GM23338 (cell line): ENCODE measurements at regions not wholly inside any gene's neighbourhood (a gene's known extent, or its start where the extent isn't known, plus 50 kb on each side); places are given as distances from the start of the nearest gene placed in this dataset.

Experiments
- ATAC-seq: fragments of 200-7000 bp; cut with Tn5 transposase; 3 replicates; pipeline ENCODE4 v1.9.1; 2020
- DNase-seq: peaks from one replicate; pipeline ENCODE4 v3.0.0-alpha.2; 2015; ENCODE audit warnings: low spot score
- H2AFZ ChIP-seq: fragments of 200-600 bp; sonication (generic); 2 replicates; pipeline ENCODE4 v1.8.0; 2016; ENCODE audit warnings: antibody characterized with exemption, mild to moderate bottlenecking, moderate library complexity
- H3F3A ChIP-seq: fragments of 200-600 bp; sonication (generic); replicated peaks from 2 replicates; pipeline ENCODE4 v1.8.0; 2017; ENCODE audit warnings: antibody characterized with exemption, mixed run types, low read depth
- H3K27ac ChIP-seq: fragments of 200-600 bp; sonication (generic); 2 replicates; pipeline ENCODE4 v1.6.1; 2016; ENCODE audit warnings: low read depth
- H3K27me3 ChIP-seq: fragments of 200-600 bp; sonication (generic); 2 replicates; pipeline ENCODE4 v1.8.0; 2016; ENCODE audit warnings: mild to moderate bottlenecking, mixed run types, moderate library complexity; ENCODE audit not compliant: insufficient read depth
- H3K36me3 ChIP-seq: fragments of 200-600 bp; sonication (generic); 2 replicates; pipeline ENCODE4 v1.8.0; 2016; ENCODE audit warnings: mild to moderate bottlenecking; ENCODE audit not compliant: insufficient read depth
- H3K4me1 ChIP-seq: fragments of 200-600 bp; sonication (generic); 2 replicates; pipeline ENCODE4 v1.8.0; 2016; ENCODE audit warnings: mild to moderate bottlenecking, moderate library complexity; ENCODE audit not compliant: insufficient read depth
- H3K4me2 ChIP-seq: fragments of 200-600 bp; sonication (generic); 2 replicates; pipeline ENCODE4 v1.7.1; 2017; ENCODE audit warnings: mixed run types
- H3K4me3 ChIP-seq: fragments of 200-600 bp; sonication (generic); 2 replicates; pipeline ENCODE4 v1.6.1; 2016; ENCODE audit warnings: mixed run types
- H3K79me2 ChIP-seq: fragments of 200-600 bp; sonication (generic); replicated peaks from 2 replicates; pipeline ENCODE4 v1.8.0; 2017; ENCODE audit warnings: mild to moderate bottlenecking; ENCODE audit not compliant: insufficient read depth
- H3K9me2 ChIP-seq: fragments of 200-600 bp; sonication (generic); 2 replicates; pipeline ENCODE4 v1.8.0; 2017; ENCODE audit not compliant: insufficient read depth
- H4K20me1 ChIP-seq: fragments of 200-600 bp; sonication (generic); replicated peaks from 2 replicates; pipeline ENCODE4 v1.8.0; 2017; ENCODE audit warnings: mild to moderate bottlenecking; ENCODE audit not compliant: insufficient read depth
- H3K27ac Mint-ChIP-seq: 2 replicates; pipeline ENCODE4 v1.8.0; 2020; ENCODE audit warnings: inconsistent platforms, mild to moderate bottlenecking, moderate library complexity, mixed read lengths
- H3K27me3 Mint-ChIP-seq: 3 replicates; pipeline ENCODE4 v1.8.0; 2022; ENCODE audit warnings: low read depth, mild to moderate bottlenecking, moderate library complexity, mixed read lengths, inconsistent platforms; ENCODE audit not compliant: insufficient read depth, poor library complexity
- H3K36me3 Mint-ChIP-seq: 3 replicates; pipeline ENCODE4 v1.8.0; 2021; ENCODE audit warnings: low read depth, mild to moderate bottlenecking, inconsistent platforms, moderate library complexity, mixed read lengths
- H3K4me1 Mint-ChIP-seq: 3 replicates; pipeline ENCODE4 v1.8.0; 2020; ENCODE audit warnings: mild to moderate bottlenecking, inconsistent platforms, mixed read lengths
- H3K4me3 Mint-ChIP-seq: 3 replicates; pipeline ENCODE4 v1.8.0; 2021; ENCODE audit warnings: moderate library complexity, mild to moderate bottlenecking, inconsistent platforms, mixed read lengths
- H3K9me3 Mint-ChIP-seq: 3 replicates; pipeline ENCODE4 v1.8.0; 2020; ENCODE audit warnings: moderate library complexity, mild to moderate bottlenecking, inconsistent platforms, mixed read lengths
- CTCF ChIP-seq, 2 experiments: fragments of 200-600 bp in 1 of 2; sonication (generic) in 1 of 2; conservative IDR thresholded peaks; 2 replicates each; pipeline versions ENCODE4 v1.5.1 to v1.6.1; 2016 to 2017; ENCODE audit warnings: antibody characterized with exemption in 2 of 2, low read depth in 2 of 2, mild to moderate bottlenecking in 2 of 2, moderate library complexity in 1 of 2
- EZH2 ChIP-seq: fragments of 200-600 bp; sonication (generic); IDR thresholded peaks from one replicate; pipeline ENCODE4 v1.8.0; 2017; ENCODE audit warnings: antibody characterized with exemption, mild to moderate bottlenecking, low read depth; ENCODE audit not compliant: unreplicated experiment
- EZH2phosphoT487 ChIP-seq: fragments of 200-600 bp; sonication (generic); IDR thresholded peaks from one replicate; pipeline ENCODE4 v1.8.1; 2018; ENCODE audit warnings: antibody characterized with exemption; ENCODE audit not compliant: unreplicated experiment
- POLR2AphosphoS5 ChIP-seq: IDR thresholded peaks from 2 replicates; pipeline ENCODE4 v1.6.1; 2016; ENCODE audit warnings: antibody characterized with exemption, low read depth
- STAT1 ChIP-seq: IDR thresholded peaks from one replicate; pipeline ENCODE4 v1.6.1; 2016; ENCODE audit warnings: antibody characterized with exemption; ENCODE audit not compliant: unreplicated experiment
- ZNF114 ChIP-seq: fragments of 250-450 bp; sonication (Bioruptor Pico); IDR thresholded peaks from 2 replicates; pipeline ENCODE4 v1.5.0; 2020; ENCODE audit warnings: mild to moderate bottlenecking, moderate library complexity
- ZNF331 ChIP-seq: fragments of 250-450 bp; sonication (Bioruptor Pico); IDR thresholded peaks from 2 replicates; pipeline ENCODE4 v1.5.0; 2020; ENCODE audit warnings: low read depth, mild to moderate bottlenecking, moderate library complexity
- ZNF462 ChIP-seq: fragments of 250-450 bp; sonication (Bioruptor Pico); IDR thresholded peaks from 2 replicates; pipeline ENCODE4 v1.5.0; 2020; ENCODE audit warnings: mild to moderate bottlenecking, moderate library complexity
- TF ChIP-seq, protein P1 (sequence below): IDR thresholded peaks from one replicate; pipeline ENCODE4 v1.6.1; 2018; ENCODE audit warnings: antibody characterized with exemption; ENCODE audit not compliant: unreplicated experiment

GRCh38 chr1:181170194-181170593 lies 81.7 kb downstream of the IER5 start (continued):
- TF ChIP-seq ZNF331 (CRISPR knock-in tag) (no peak), EZH2phosphoT487 (no peak), EZH2 (no peak)

DNA sequence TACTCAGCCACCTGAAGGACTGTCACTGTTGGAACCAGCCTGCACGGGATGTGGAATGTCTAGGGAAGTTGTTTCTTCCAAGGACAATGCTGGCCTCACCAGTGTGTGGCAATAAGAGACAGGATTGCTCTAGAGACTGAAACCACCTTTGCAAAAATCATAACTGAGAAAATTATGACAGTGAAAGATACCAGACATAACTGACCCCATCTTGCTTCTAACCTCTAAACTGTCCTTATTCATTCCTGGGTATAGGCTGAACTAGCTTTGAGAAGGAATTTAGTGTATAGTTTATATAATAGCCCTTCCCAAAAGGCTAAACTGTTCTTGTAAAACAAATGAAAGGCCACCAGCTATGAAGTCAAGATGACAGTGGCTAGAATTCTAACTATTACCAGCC lies 83.6 kb downstream of the IER5 start:
- no peaks in the 10 kb centered on the region for H3K9me2 ChIP-seq
- no peak overlapping the region for H3K27ac ChIP-seq
- ATAC-seq: no peak
- H2AFZ ChIP-seq: no peak overlapping the region
- no peak for DNase-seq
- peaks cover 6% of the 10 kb centered on the region; the same call in 1 of the 3 replicates for H3K4me1 Mint-ChIP-seq
- TF ChIP-seq, protein P1, sequence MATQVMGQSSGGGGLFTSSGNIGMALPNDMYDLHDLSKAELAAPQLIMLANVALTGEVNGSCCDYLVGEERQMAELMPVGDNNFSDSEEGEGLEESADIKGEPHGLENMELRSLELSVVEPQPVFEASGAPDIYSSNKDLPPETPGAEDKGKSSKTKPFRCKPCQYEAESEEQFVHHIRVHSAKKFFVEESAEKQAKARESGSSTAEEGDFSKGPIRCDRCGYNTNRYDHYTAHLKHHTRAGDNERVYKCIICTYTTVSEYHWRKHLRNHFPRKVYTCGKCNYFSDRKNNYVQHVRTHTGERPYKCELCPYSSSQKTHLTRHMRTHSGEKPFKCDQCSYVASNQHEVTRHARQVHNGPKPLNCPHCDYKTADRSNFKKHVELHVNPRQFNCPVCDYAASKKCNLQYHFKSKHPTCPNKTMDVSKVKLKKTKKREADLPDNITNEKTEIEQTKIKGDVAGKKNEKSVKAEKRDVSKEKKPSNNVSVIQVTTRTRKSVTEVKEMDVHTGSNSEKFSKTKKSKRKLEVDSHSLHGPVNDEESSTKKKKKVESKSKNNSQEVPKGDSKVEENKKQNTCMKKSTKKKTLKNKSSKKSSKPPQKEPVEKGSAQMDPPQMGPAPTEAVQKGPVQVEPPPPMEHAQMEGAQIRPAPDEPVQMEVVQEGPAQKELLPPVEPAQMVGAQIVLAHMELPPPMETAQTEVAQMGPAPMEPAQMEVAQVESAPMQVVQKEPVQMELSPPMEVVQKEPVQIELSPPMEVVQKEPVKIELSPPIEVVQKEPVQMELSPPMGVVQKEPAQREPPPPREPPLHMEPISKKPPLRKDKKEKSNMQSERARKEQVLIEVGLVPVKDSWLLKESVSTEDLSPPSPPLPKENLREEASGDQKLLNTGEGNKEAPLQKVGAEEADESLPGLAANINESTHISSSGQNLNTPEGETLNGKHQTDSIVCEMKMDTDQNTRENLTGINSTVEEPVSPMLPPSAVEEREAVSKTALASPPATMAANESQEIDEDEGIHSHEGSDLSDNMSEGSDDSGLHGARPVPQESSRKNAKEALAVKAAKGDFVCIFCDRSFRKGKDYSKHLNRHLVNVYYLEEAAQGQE: no peak
- no peak for TF ChIP-seq ZNF331 (CRISPR knock-in tag)
- TF ChIP-seq CTCF (conservative IDR thresholded peaks at IDR 0.05; ENCODE audit: low read depth in 2 of 2): no peak
- TF ChIP-seq ZNF114 (CRISPR knock-in tag): no peak
- no peak for TF ChIP-seq STAT1
- TF ChIP-seq ZNF462 (CRISPR knock-in tag): no peak
- no peak for TF ChIP-seq POLR2AphosphoS5
- no peak for TF ChIP-seq EZH2phosphoT487
- H3K4me1 ChIP-seq: no peaks in the 10 kb centered on the region; the same call in 1 of the 2 replicates
- H4K20me1 ChIP-seq: no peaks in the 10 kb centered on the region
- H3K4me3 Mint-ChIP-seq: no peak overlapping the region
- no peak overlapping the region for H3K27ac Mint-ChIP-seq
- H3K27me3 ChIP-seq: no peaks in the 10 kb centered on the region
- no peaks in the 10 kb centered on the region for H3F3A ChIP-seq
- peaks cover 7% of the 10 kb centered on the region for H3K27me3 Mint-ChIP-seq
- no peaks in the 10 kb centered on the region for H3K36me3 ChIP-seq
- peaks cover 10% of the 10 kb centered on the region for H3K9me3 Mint-ChIP-seq
- H3K79me2 ChIP-seq: no peaks in the 10 kb centered on the region
- H3K4me2 ChIP-seq: no peak overlapping the region
- no peak overlapping the region for H3K4me3 ChIP-seq
- H3K36me3 Mint-ChIP-seq: 0 out of 3 replicates have a peak, but pooled peaks cover 5% of the 10 kb centered on the region
